SK-N-SH (cell line): ENCODE measurements at regions not wholly inside any gene's neighbourhood (a gene's known extent, or its start where the extent isn't known, plus 50 kb on each side); places are given as distances from the start of the nearest gene placed in this dataset.

Experiments used
- CTCF ChIA-PET: fragments of 300-600, 350-600 bp; formaldehyde crosslinking; extraction: SDS; loops from one replicate; lab custom pipeline; 2021; lab: Yijun Ruan, JAX
- POLR2A ChIA-PET: fragments of 350-600 bp; sonication (Branson Sonifier 250); formaldehyde crosslinking; extraction: SDS; loops from one replicate; lab custom pipeline; 2020; ENCODE audit warnings: antibody characterized with exemption, inconsistent platforms; lab: Yijun Ruan, JAX
- DNase-seq: peaks from one replicate; pipeline ENCODE4 v3.0.0; 2012
- H2AFZ ChIP-seq: fragments of 200-600 bp; sonication (generic); 2 replicates; pipeline ENCODE4 v1.8.1; 2016; ENCODE audit warnings: antibody characterized with exemption, mild to moderate bottlenecking, low read depth
- H3F3A ChIP-seq: fragments of 200-600 bp; sonication (generic); replicated peaks from 2 replicates; pipeline ENCODE3; 2016; ENCODE audit warnings: antibody characterized with exemption, mild to moderate bottlenecking; ENCODE audit not compliant: insufficient read depth
- H3K27ac ChIP-seq, 2 experiments: fragments of 200-500 bp in 1 of 2; fragments of 200-600 bp in 1 of 2; sonication (Bioruptor generic) in 1 of 2; sonication (generic), shearing (Covaris generic) in 1 of 2; 2 replicates each; pipeline versions ENCODE4 v1.5.1 to v1.6.1; 2014 to 2016; ENCODE audit warnings: low read depth in 2 of 2, inconsistent platforms in 1 of 2, low read length in 1 of 2, mild to moderate bottlenecking in 1 of 2, mixed read lengths in 1 of 2
- H3K27me3 ChIP-seq: fragments of 200-600 bp; sonication (generic), shearing (Covaris generic); 2 replicates; pipeline ENCODE4 v1.6.1; 2016; ENCODE audit warnings: mixed run types; ENCODE audit not compliant: insufficient read depth
- H3K36me3 ChIP-seq, 2 experiments: fragments of 200-500 bp in 1 of 2; fragments of 200-600 bp in 1 of 2; sonication (Bioruptor generic) in 1 of 2; sonication (generic) in 1 of 2; replicated peaks in 1 of 2; 2 replicates each; pipeline versions ENCODE3 to v1.5.1; 2014 to 2016; ENCODE audit warnings: low read length in 1 of 2, mild to moderate bottlenecking in 1 of 2; ENCODE audit not compliant: insufficient read depth in 2 of 2, control insufficient read depth in 1 of 2
- H3K4me1 ChIP-seq, 2 experiments: fragments of 200-500 bp in 1 of 2; fragments of 200-600 bp in 1 of 2; sonication (Bioruptor generic) in 1 of 2; sonication (generic), shearing (Covaris generic) in 1 of 2; 2 replicates each; pipeline versions ENCODE4 v1.5.1 to v1.6.1; 2014 to 2016; ENCODE audit warnings: low read depth in 1 of 2, low read length in 1 of 2, mixed run types in 1 of 2; ENCODE audit not compliant: insufficient read depth in 2 of 2, control insufficient read depth in 1 of 2
- H3K4me2 ChIP-seq: fragments of 200-600 bp; sonication (generic), shearing (Covaris generic); 2 replicates; pipeline ENCODE4 v1.6.1; 2017; ENCODE audit warnings: mixed run types
- H3K4me3 ChIP-seq, 2 experiments: fragments of 200-500 bp in 1 of 2; fragments of 200-600 bp in 1 of 2; sonication (Bioruptor generic) in 1 of 2; sonication (generic), shearing (Covaris generic) in 1 of 2; 2 replicates each; pipeline versions ENCODE4 v1.5.1 to v1.8.1; 2014 to 2016; ENCODE audit warnings: low read depth in 2 of 2, inconsistent platforms in 1 of 2, low read length in 1 of 2, mild to moderate bottlenecking in 1 of 2, mixed read lengths in 1 of 2, moderate library complexity in 1 of 2
- H3K79me2 ChIP-seq: fragments of 200-600 bp; sonication (generic); 2 replicates; pipeline ENCODE4 v1.8.1; 2017; ENCODE audit warnings: mild to moderate bottlenecking; ENCODE audit not compliant: insufficient read depth
- H3K9ac ChIP-seq: fragments of 200-600 bp; sonication (generic); 2 replicates; pipeline ENCODE4 v1.6.1; 2017; ENCODE audit warnings: mixed run types
- H3K9me2 ChIP-seq: fragments of 200-600 bp; sonication (generic); 2 replicates; pipeline ENCODE4 v1.6.1; 2017; ENCODE audit warnings: mixed run types
- H3K9me3 ChIP-seq: fragments of 200-600 bp; sonication (generic); 2 replicates; pipeline ENCODE4 v1.6.1; 2017; ENCODE audit warnings: mixed run types, mild to moderate bottlenecking, moderate library complexity
- H4K20me1 ChIP-seq: fragments of 200-600 bp; sonication (generic); 2 replicates; pipeline ENCODE4 v1.6.1; 2017; ENCODE audit warnings: mild to moderate bottlenecking, mixed run types; ENCODE audit not compliant: insufficient read depth
- CHD2 ChIP-seq: fragments of 150-350 bp; IDR thresholded peaks from 2 replicates; pipeline ENCODE4 v1.6.1; 2018; ENCODE audit warnings: low read length; ENCODE audit not compliant: partially characterized antibody
- CTCF ChIP-seq: fragments of 200-600 bp; sonication (generic); IDR thresholded peaks from 2 replicates; pipeline ENCODE4 v1.6.1; 2017; ENCODE audit warnings: antibody characterized with exemption, mild to moderate bottlenecking, moderate library complexity
- ELF1 ChIP-seq: IDR thresholded peaks from 2 replicates; pipeline ENCODE4 v1.4.0; 2012
- EP300 ChIP-seq, 2 experiments: IDR thresholded peaks; 2 replicates each; pipeline versions ENCODE4 v1.4.0 to v1.6.1; 2012; ENCODE audit warnings: borderline replicate concordance in 1 of 2, low read depth in 1 of 2, low read length in 1 of 2
- FOSL2 ChIP-seq: IDR thresholded peaks from 2 replicates; pipeline ENCODE4 v1.4.0; 2012; ENCODE audit warnings: low read depth, mild to moderate bottlenecking, moderate library complexity, borderline replicate concordance
- GABPA ChIP-seq: IDR thresholded peaks from 2 replicates; pipeline ENCODE4 v1.4.0; 2012; ENCODE audit warnings: low read depth, mild to moderate bottlenecking
- IRF3 ChIP-seq: fragments of 150-350 bp; IDR thresholded peaks from 2 replicates; pipeline ENCODE4 v1.6.1; 2016; ENCODE audit warnings: mild to moderate bottlenecking, low read depth, low read length
- JUND ChIP-seq: IDR thresholded peaks from 2 replicates; pipeline ENCODE4 v1.4.0; 2012
- MEF2A ChIP-seq: IDR thresholded peaks from 2 replicates; pipeline ENCODE4 v1.4.0; 2012; ENCODE audit warnings: low read depth, borderline replicate concordance
- NFIC ChIP-seq: IDR thresholded peaks from 2 replicates; pipeline ENCODE4 v1.4.0; 2012; ENCODE audit warnings: borderline replicate concordance
- NRF1 ChIP-seq: IDR thresholded peaks from 2 replicates; pipeline ENCODE4 v1.6.1; 2012; ENCODE audit warnings: low read depth, mild to moderate bottlenecking, low read length
- PBX3 ChIP-seq: IDR thresholded peaks from 2 replicates; pipeline ENCODE4; 2012
- POLR2AphosphoS5 ChIP-seq: IDR thresholded peaks from 2 replicates; pipeline ENCODE4 v1.6.1; 2012; ENCODE audit warnings: low read depth, low read length
- RCOR1 ChIP-seq: fragments of 150-350 bp; IDR thresholded peaks from 2 replicates; pipeline ENCODE4 v1.6.1; 2017; ENCODE audit warnings: antibody characterized with exemption, low read length
- REST ChIP-seq: IDR thresholded peaks from 2 replicates; pipeline ENCODE4 v1.6.1; 2012; ENCODE audit warnings: mild to moderate bottlenecking, low read depth, low read length, moderate library complexity
- SIN3A ChIP-seq: IDR thresholded peaks from 2 replicates; pipeline ENCODE4 v1.6.1; 2012; ENCODE audit warnings: low read depth, mild to moderate bottlenecking, low read length, moderate library complexity, borderline replicate concordance
- SMC3 ChIP-seq: IDR thresholded peaks from 2 replicates; pipeline ENCODE4 v1.6.1; 2012; ENCODE audit warnings: low read depth, low read length, improper control_type of control experiment
- ZBTB33 ChIP-seq: IDR thresholded peaks from 2 replicates; pipeline ENCODE4 v1.4.0; 2012; ENCODE audit warnings: low read depth, borderline replicate concordance
- WGBS: methylation state at CpG from one replicate; pipeline ENCODE4 v1.1.6; 2017; ENCODE audit warnings: low lambda C conversion rate; 5-methylcytosine and 5-hydroxymethylcytosine counted together

GRCh38 chr4:156523991-156524390 lies 447.6 kb downstream of the PDGFC start (continued):
- no peak for TF ChIP-seq ZBTB33
- TF ChIP-seq GABPA: no peak
- no peak for TF ChIP-seq SMC3
- no peak for TF ChIP-seq JUND
- TF ChIP-seq EP300 (IDR thresholded peaks at IDR 0.05; ENCODE audit: borderline replicate concordance in 1 of 2, low read depth in 1 of 2, low read length in 1 of 2): no peak
- no peak for TF ChIP-seq SIN3A
- no peak for TF ChIP-seq IRF3
- no peak for TF ChIP-seq FOSL2
- no peak for TF ChIP-seq NRF1

- Histone ChIP-seq H3K79me2 (no peaks in the 10 kb centered on the region), H3K9ac (no peak overlapping the region), H3K36me3 (no peaks in the 10 kb centered on the region), H4K20me1 (no peaks in the 10 kb centered on the region), H3K4me1 (peaks cover 0 to 15% of the 10 kb centered on the region in 2 experiments; a peak in 2 of 4 replicates), H3K9me2 (no peaks in the 10 kb centered on the region), H3F3A (no peaks in the 10 kb centered on the region), H2AFZ (no peak overlapping the region), H3K27me3 (no peaks in the 10 kb centered on the region), H3K27ac (no peak overlapping the region), H3K4me2 (no peak overlapping the region), H3K9me3 (0 out of 2 replicates have a peak, but pooled peaks cover 4% of the 10 kb centered on the region), H3K4me3 (no peak overlapping the region)
- no peak for TF ChIP-seq NRF1
- TF ChIP-seq MEF2A: no peak
- TF ChIP-seq PBX3: no peak
- no peak for DNase-seq
- POLR2A ChIA-PET: no interaction called here
- 53% methylated on average over 3 of the region's 3 CpGs for WGBS
- CTCF ChIA-PET: no interaction called here
These were observed 448.1 kb downstream of the PDGFC start for GRCh38 chr4:156523492-156523891.

GRCh38 chr4:156521631-156522030 lies 450.0 kb downstream of the PDGFC start:
- Histone ChIP-seq H3K79me2 (no peaks in the 10 kb centered on the region), H3K27ac (no peak overlapping the region), H3F3A (no peaks in the 10 kb centered on the region), H3K9me3 (no peaks in the 10 kb centered on the region), H3K4me3 (no peak overlapping the region), H3K36me3 (no peaks in the 10 kb centered on the region), H2AFZ (no peak overlapping the region), H3K9me2 (no peaks in the 10 kb centered on the region), H3K4me1 (peaks cover 0 to 28% of the 10 kb centered on the region in 2 experiments; a peak in 2 of 4 replicates), H3K4me2 (no peak overlapping the region), H3K27me3 (no peaks in the 10 kb centered on the region), H4K20me1 (no peaks in the 10 kb centered on the region), H3K9ac (no peak overlapping the region)
- ChIA-PET POLR2A (no interaction called here), CTCF (no interaction called here)
- WGBS: 59% methylated on average over 3 of the region's 3 CpGs
- DNase-seq: no peak
- TF ChIP-seq JUND (no peak), RCOR1 (no peak), POLR2AphosphoS5 (no peak), REST (no peak), SIN3A (no peak), CTCF (no peak), NFIC (no peak), ELF1 (no peak), CHD2 (no peak)
